ENCODE measurements at regions not wholly inside any gene's neighbourhood (a gene's known extent, or its start where the extent isn't known, plus 50 kb on each side); places are given as distances from the start of the nearest gene placed in this dataset.

DNA sequence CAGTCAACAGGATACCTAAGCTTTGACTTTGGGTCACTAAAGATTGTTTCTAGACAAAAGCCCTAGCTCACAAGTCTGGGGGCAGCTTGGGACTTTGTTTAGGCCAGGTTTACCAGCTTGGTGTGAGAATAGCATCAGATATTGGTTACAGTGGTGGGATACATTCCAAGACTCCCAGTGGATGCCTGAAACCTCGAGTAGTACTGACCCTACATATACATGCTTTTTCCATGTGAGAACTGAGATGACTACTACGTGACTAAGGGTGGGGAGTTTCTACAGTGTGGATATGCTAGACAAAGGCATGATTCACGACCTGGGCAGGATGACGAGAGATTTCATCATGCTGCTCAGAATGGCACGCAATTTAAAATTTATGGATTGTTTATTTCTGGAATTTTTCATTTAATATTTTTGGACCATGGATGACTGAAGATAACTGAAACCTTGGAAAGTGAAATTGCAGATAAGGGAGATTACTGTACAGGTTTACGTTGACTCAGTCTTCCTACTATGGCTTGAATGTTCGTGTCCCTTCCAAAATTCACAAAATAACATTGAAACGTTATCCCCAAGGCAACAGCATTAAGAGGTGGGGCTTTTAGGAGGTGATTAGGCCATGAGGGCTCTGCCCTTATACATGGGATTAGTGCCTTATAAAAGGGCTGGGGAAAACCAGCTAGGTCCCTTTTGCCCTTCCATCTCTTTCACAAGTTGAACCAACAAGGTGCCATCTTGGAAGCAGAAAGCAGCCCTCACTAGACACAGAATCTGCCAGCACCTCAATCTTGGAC is 50.2 kb upstream of the CTAGE1 start:
- CTCF ChIA-PET, result no interaction called here
- Mint-ChIP-seq H3K27me3 (no peaks in the 10 kb centered on the region), H3K4me1 (ENCODE audit: low read depth) (no peaks in the 10 kb centered on the region), H3K4me3 (no peak overlapping the region), H3K9me3 (no peaks in the 10 kb centered on the region), H3K36me3 (no peaks in the 10 kb centered on the region), H3K27ac (no peak overlapping the region)
- intact Hi-C loops (cut with micrococcal nuclease), result no loop called here
- DNase-seq, result no peak
- POLR2A ChIA-PET, result no interaction called here

- DNase-seq, result no peak
- CTCF ChIA-PET, result no interaction called here
- Mint-ChIP-seq H3K4me1 (ENCODE audit: low read depth) (no peaks in the 10 kb centered on the region), H3K4me3 (no peak overlapping the region), H3K9me3 (no peaks in the 10 kb centered on the region), H3K27ac (no peak overlapping the region), H3K36me3 (no peaks in the 10 kb centered on the region), H3K27me3 (no peaks in the 10 kb centered on the region)
- POLR2A ChIA-PET, result no interaction called here
- intact Hi-C loops (cut with micrococcal nuclease), result no loop called here
These were observed 50.8 kb upstream of the CTAGE1 start for GRCh38 chr18:22468554-22468891.

DNA sequence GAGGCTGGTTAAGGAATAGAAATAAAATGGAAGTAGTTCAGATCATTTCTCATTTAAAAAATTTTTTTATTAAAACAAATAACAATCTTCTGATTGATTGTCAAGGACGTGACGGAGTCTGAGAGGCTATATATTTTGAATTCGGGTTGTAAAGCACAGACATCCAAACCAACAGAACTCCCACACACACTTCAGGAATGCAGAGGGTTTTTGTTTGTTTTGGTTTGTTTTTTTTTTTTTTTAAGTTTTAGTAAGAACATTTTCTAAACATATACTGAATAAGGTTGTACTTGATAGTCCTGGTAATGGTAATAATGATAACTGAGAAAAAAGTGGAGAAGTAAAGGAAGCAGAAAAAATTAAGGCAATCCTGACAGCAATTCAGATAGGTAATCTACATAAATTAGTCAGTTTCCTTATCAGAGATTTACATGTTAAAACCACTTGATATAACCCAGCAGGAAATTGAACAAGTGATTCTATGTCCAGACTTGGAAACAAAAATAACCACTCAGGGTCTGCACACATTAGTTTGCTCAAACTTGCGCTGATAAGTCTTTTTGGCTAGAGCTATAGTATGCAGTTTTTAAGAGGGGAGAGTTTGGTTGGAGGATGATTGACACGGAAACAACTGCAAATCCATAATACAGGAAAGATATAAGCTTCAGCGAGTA is 51.5 kb upstream of the CTAGE1 start:
- Mint-ChIP-seq H3K4me1 (ENCODE audit: low read depth) (no peaks in the 10 kb centered on the region), H3K36me3 (no peaks in the 10 kb centered on the region), H3K4me3 (no peak overlapping the region), H3K27ac (no peak overlapping the region), H3K9me3 (no peaks in the 10 kb centered on the region), H3K27me3 (peaks cover 2% of the 10 kb centered on the region)
- no peak for DNase-seq
- POLR2A ChIA-PET, result no interaction called here
- intact Hi-C loops (cut with micrococcal nuclease), result no loop called here
- CTCF ChIA-PET, result no interaction called here

DNA sequence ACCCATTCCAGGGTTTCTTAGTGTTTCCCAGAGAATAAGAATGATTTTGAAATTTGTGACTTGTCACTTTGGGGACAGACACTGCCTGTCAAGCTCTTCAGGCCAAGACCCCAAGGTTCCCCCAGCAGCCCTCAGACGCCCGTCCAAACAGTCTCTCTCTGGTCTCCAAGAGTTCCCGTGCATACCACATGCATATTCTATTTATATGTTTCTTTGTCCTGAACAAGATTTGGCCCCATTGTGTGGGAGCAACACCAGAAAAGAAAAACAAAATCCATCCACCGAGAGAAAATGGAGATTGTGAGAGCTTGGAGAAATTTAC is 52.2 kb upstream of the CTAGE1 start:
- POLR2A ChIA-PET, result no interaction called here
- Mint-ChIP-seq H3K4me3 (no peak overlapping the region), H3K27ac (no peak overlapping the region), H3K36me3 (no peaks in the 10 kb centered on the region), H3K27me3 (peaks cover 2% of the 10 kb centered on the region), H3K4me1 (ENCODE audit: low read depth) (no peaks in the 10 kb centered on the region), H3K9me3 (no peaks in the 10 kb centered on the region)
- no peak for DNase-seq
- CTCF ChIA-PET, result no interaction called here
- intact Hi-C loops (cut with micrococcal nuclease), result no loop called here

GRCh38 chr18:22470248-22471235 is 52.8 kb upstream of the CTAGE1 start:
- no peak for DNase-seq
- Mint-ChIP-seq H3K27me3 (peaks cover 2% of the 10 kb centered on the region), H3K36me3 (no peaks in the 10 kb centered on the region), H3K4me3 (no peak overlapping the region), H3K9me3 (no peaks in the 10 kb centered on the region), H3K4me1 (ENCODE audit: low read depth) (no peaks in the 10 kb centered on the region), H3K27ac (no peak overlapping the region)
- intact Hi-C loops (cut with micrococcal nuclease), result no loop called here
- ChIA-PET POLR2A (no interaction called here), CTCF (no interaction called here)

GRCh38 chr18:22471546-22472131 is 53.9 kb upstream of the CTAGE1 start:
- POLR2A ChIA-PET, result no interaction called here
- CTCF ChIA-PET, result no interaction called here
- H3K4me1 Mint-ChIP-seq (ENCODE audit: low read depth), result no peaks in the 10 kb centered on the region

GRCh38 chr18:22473366-22473765 is 55.7 kb upstream of the CTAGE1 start:
- intact Hi-C loops (cut with micrococcal nuclease), result no loop called here
- no peak overlapping the region for H3K4me3 Mint-ChIP-seq
- H3K27me3 Mint-ChIP-seq, result peaks cover 2% of the 10 kb centered on the region
- no peak overlapping the region for H3K27ac Mint-ChIP-seq
- no peak for DNase-seq
- no peaks in the 10 kb centered on the region for H3K9me3 Mint-ChIP-seq
- H3K36me3 Mint-ChIP-seq, result no peaks in the 10 kb centered on the region
- no peaks in the 10 kb centered on the region for H3K4me1 Mint-ChIP-seq (ENCODE audit: low read depth)
- POLR2A ChIA-PET, result no interaction called here
- CTCF ChIA-PET, result no interaction called here

More at GRCh38 chr18:22471546-22472131, 53.9 kb upstream of the CTAGE1 start:
- Mint-ChIP-seq H3K36me3 (no peaks in the 10 kb centered on the region), H3K27me3 (peaks cover 2% of the 10 kb centered on the region), H3K9me3 (no peaks in the 10 kb centered on the region), H3K4me3 (no peak overlapping the region), H3K27ac (no peak overlapping the region)
- intact Hi-C loops (cut with micrococcal nuclease), result no loop called here
- DNase-seq, result no peak

DNA sequence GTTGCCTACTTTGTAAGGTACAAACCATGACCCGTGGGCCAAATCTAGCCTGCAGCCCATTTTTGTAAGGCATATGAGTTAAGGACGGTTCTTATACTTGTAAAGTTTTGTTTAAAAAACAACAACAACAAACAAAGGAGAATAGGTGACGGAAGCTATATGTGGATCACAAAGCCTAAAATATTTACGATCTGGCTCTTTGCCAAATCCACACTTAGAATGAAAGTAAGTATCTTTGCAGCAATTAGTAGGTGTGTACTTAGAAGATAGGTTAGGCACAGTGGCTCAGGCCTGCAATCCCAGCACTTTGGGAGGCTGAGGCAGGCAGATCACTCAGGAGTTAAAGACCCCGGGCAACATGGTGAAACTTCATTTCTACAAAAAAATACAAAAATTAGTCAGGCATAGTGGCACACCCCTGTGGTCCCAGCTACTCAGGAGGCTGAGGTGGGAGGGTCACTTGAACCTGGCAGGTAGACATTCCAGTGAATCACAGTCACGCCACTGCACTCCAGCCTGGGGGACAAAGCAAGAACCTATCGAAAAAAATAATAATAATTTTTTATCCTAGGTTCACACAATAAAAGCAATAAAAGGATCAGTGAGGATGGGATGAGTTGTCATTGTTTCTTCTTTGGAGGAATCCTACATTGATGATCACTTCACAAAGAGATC is 57.8 kb upstream of the CTAGE1 start:
- intact Hi-C loops (cut with micrococcal nuclease), result no loop called here
- POLR2A ChIA-PET, result no interaction called here
- H3K27ac Mint-ChIP-seq, result no peak overlapping the region
- CTCF ChIA-PET, result no interaction called here
- H3K4me3 Mint-ChIP-seq, result no peak overlapping the region
- no peaks in the 10 kb centered on the region for H3K4me1 Mint-ChIP-seq (ENCODE audit: low read depth)
- H3K9me3 Mint-ChIP-seq, result no peaks in the 10 kb centered on the region
- no peaks in the 10 kb centered on the region for H3K36me3 Mint-ChIP-seq
- DNase-seq, result no peak
- H3K27me3 Mint-ChIP-seq, result peaks cover 2% of the 10 kb centered on the region

- ChIA-PET CTCF (no interaction called here), POLR2A (no interaction called here)
- no peaks in the 10 kb centered on the region for H3K9me3 Mint-ChIP-seq
- no peaks in the 10 kb centered on the region for H3K4me1 Mint-ChIP-seq (ENCODE audit: low read depth)
- peaks cover 2% of the 10 kb centered on the region for H3K27me3 Mint-ChIP-seq
- intact Hi-C loops (cut with micrococcal nuclease), result no loop called here
- DNase-seq, result no peak
- H3K36me3 Mint-ChIP-seq, result no peaks in the 10 kb centered on the region
- H3K27ac Mint-ChIP-seq, result no peak overlapping the region
- no peak overlapping the region for H3K4me3 Mint-ChIP-seq
These were observed 59.5 kb upstream of the CTAGE1 start for GRCh38 chr18:22477222-22477621.

- Mint-ChIP-seq H3K4me3 (no peak overlapping the region), H3K27me3 (no peaks in the 10 kb centered on the region), H3K4me1 (ENCODE audit: low read depth) (no peaks in the 10 kb centered on the region), H3K27ac (no peak overlapping the region), H3K9me3 (no peaks in the 10 kb centered on the region), H3K36me3 (no peaks in the 10 kb centered on the region)
- CTCF ChIA-PET, result no interaction called here
- DNase-seq, result no peak
- POLR2A ChIA-PET, result no interaction called here
- intact Hi-C loops (cut with micrococcal nuclease), result no loop called here
These were observed 65.2 kb upstream of the CTAGE1 start for GRCh38 chr18:22482948-22483347.

- Mint-ChIP-seq H3K27ac (no peak overlapping the region), H3K36me3 (no peaks in the 10 kb centered on the region), H3K4me1 (ENCODE audit: low read depth) (no peaks in the 10 kb centered on the region), H3K9me3 (no peaks in the 10 kb centered on the region), H3K4me3 (no peak overlapping the region), H3K27me3 (no peaks in the 10 kb centered on the region)
- ChIA-PET POLR2A (no interaction called here), CTCF (no interaction called here)
- no peak for DNase-seq
- intact Hi-C loops (cut with micrococcal nuclease), result no loop called here
These were observed 65.7 kb upstream of the CTAGE1 start for GRCh38 chr18:22483407-22483806.

- Mint-ChIP-seq H3K36me3 (no peaks in the 10 kb centered on the region), H3K9me3 (no peaks in the 10 kb centered on the region), H3K27me3 (no peaks in the 10 kb centered on the region), H3K27ac (no peak overlapping the region), H3K4me3 (no peak overlapping the region), H3K4me1 (ENCODE audit: low read depth) (no peaks in the 10 kb centered on the region)
- no peak for DNase-seq
- CTCF ChIA-PET, result no interaction called here
- POLR2A ChIA-PET, result no interaction called here
- intact Hi-C loops (cut with micrococcal nuclease), result no loop called here
These were observed 66.8 kb upstream of the CTAGE1 start for GRCh38 chr18:22484471-22484870.
